A549 (cell line): ENCODE measurements at regions not wholly inside any gene's neighbourhood (a gene's known extent, or its start where the extent isn't known, plus 50 kb on each side); places are given as distances from the start of the nearest gene placed in this dataset.

Source experiments
- CBX2 ChIP-seq: fragments of 200-600 bp; sonication (generic); IDR thresholded peaks from 2 replicates; pipeline ENCODE4 v1.6.1; 2016; ENCODE audit warnings: low read depth, mild to moderate bottlenecking, borderline replicate concordance
- CHD2 ChIP-seq: fragments of 150-350 bp; IDR thresholded peaks from 2 replicates; pipeline ENCODE4 v1.6.1; 2014; ENCODE audit warnings: low read length; ENCODE audit not compliant: partially characterized antibody
- CHD4 ChIP-seq: fragments of 200-600 bp; sonication (generic); IDR thresholded peaks from 2 replicates; pipeline ENCODE4 v1.6.1; 2016; ENCODE audit warnings: antibody characterized with exemption, mild to moderate bottlenecking, borderline replicate concordance
- MYC ChIP-seq: IDR thresholded peaks from 2 replicates; pipeline ENCODE4 v1.6.1; 2012; ENCODE audit warnings: mild to moderate bottlenecking, inconsistent platforms, low read length, improper control_type of control experiment, borderline replicate concordance
- POLR2A ChIP-seq: IDR thresholded peaks from 2 replicates; pipeline ENCODE4 v1.6.1; 2012; ENCODE audit warnings: mild to moderate bottlenecking, low read length
- RAD21 ChIP-seq, 2 experiments: fragments of >200 bp in 1 of 2; sonication (Bioruptor Twin) in 1 of 2; formaldehyde crosslinking in 1 of 2; IDR thresholded peaks in 1 of 2; conservative IDR thresholded peaks in 1 of 2; 2 replicates in 1 of 2; 3 replicates in 1 of 2; pipeline ENCODE4 v1.6.1; 2012 to 2018; ENCODE audit warnings: inconsistent platforms in 1 of 2
- RCOR1 ChIP-seq: fragments of 150-350 bp; IDR thresholded peaks from 2 replicates; pipeline ENCODE4 v1.6.1; 2014; ENCODE audit warnings: antibody characterized with exemption, low read length, low read depth
- RFX5 ChIP-seq: fragments of 450-650 bp; IDR thresholded peaks from 2 replicates; pipeline ENCODE4 v1.7.1; 2014; ENCODE audit warnings: antibody characterized with exemption, mild to moderate bottlenecking, moderate library complexity
- RNF2 ChIP-seq: fragments of 200-600 bp; sonication (generic); IDR thresholded peaks from 2 replicates; pipeline ENCODE4 v1.6.1; 2016; ENCODE audit warnings: low read depth, mild to moderate bottlenecking, antibody characterized with exemption, moderate library complexity, borderline replicate concordance
- TP53 ChIP-seq: fragments of 250-450 bp; sonication (Bioruptor Pico); IDR thresholded peaks from 2 replicates; pipeline ENCODE4 v1.5.0; 2021; ENCODE audit warnings: mild to moderate bottlenecking, moderate library complexity
- ZFP36 ChIP-seq: fragments of 450-650 bp; IDR thresholded peaks from 2 replicates; pipeline ENCODE4 v1.6.1; 2014; ENCODE audit warnings: borderline replicate concordance; ENCODE audit not compliant: partially characterized antibody
- TF ChIP-seq, protein P1 (sequence below): fragments of >200 bp; sonication (Bioruptor Twin); formaldehyde crosslinking; IDR thresholded peaks from 3 replicates; pipeline ENCODE4 v1.5.1; 2016
- TF ChIP-seq, protein P2 (sequence below): IDR thresholded peaks from 2 replicates; pipeline ENCODE4 v1.6.1; 2012
- TF ChIP-seq, protein P3 (sequence below): fragments of 200-600 bp; sonication (generic); IDR thresholded peaks from 2 replicates; pipeline ENCODE4 v1.6.1; 2016; ENCODE audit warnings: antibody characterized with exemption, mild to moderate bottlenecking, moderate library complexity

DNA sequence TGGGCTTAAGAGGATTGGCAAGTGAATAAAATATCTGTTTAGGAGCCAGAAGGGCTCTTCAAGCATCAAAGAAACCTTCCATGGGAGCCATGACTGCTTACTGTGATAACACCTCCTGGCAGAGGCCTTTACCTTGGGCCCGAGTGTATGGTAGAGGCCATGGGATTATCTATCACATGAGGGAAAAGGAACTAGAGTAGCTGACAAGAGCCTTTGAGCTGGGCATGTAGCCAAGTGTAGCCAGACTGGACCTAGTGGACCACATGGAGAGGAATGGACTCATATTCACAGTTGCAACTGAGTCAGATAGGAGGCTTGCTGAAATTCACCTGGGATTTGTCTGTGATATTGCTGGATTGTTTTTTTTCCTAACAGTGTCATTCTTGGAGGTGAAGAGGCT, 276.0 kb upstream of the ZFHX3 start:
- TF ChIP-seq, protein P1, sequence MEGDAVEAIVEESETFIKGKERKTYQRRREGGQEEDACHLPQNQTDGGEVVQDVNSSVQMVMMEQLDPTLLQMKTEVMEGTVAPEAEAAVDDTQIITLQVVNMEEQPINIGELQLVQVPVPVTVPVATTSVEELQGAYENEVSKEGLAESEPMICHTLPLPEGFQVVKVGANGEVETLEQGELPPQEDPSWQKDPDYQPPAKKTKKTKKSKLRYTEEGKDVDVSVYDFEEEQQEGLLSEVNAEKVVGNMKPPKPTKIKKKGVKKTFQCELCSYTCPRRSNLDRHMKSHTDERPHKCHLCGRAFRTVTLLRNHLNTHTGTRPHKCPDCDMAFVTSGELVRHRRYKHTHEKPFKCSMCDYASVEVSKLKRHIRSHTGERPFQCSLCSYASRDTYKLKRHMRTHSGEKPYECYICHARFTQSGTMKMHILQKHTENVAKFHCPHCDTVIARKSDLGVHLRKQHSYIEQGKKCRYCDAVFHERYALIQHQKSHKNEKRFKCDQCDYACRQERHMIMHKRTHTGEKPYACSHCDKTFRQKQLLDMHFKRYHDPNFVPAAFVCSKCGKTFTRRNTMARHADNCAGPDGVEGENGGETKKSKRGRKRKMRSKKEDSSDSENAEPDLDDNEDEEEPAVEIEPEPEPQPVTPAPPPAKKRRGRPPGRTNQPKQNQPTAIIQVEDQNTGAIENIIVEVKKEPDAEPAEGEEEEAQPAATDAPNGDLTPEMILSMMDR, result no peak
- TF ChIP-seq RCOR1 (no peak), POLR2A (no peak), MYC (no peak), CHD2 (no peak), RNF2 (no peak), CBX2 (no peak), CHD4 (no peak), ZFP36 (no peak), RFX5 (no peak), RAD21 (conservative IDR thresholded peaks at IDR 0.05 in 1 of 2, IDR thresholded peaks at IDR 0.05 in 1 of 2) (no peak), TP53 (no peak)
- TF ChIP-seq, protein P2, sequence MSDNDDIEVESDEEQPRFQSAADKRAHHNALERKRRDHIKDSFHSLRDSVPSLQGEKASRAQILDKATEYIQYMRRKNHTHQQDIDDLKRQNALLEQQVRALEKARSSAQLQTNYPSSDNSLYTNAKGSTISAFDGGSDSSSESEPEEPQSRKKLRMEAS, result no peak
- TF ChIP-seq, protein P3, sequence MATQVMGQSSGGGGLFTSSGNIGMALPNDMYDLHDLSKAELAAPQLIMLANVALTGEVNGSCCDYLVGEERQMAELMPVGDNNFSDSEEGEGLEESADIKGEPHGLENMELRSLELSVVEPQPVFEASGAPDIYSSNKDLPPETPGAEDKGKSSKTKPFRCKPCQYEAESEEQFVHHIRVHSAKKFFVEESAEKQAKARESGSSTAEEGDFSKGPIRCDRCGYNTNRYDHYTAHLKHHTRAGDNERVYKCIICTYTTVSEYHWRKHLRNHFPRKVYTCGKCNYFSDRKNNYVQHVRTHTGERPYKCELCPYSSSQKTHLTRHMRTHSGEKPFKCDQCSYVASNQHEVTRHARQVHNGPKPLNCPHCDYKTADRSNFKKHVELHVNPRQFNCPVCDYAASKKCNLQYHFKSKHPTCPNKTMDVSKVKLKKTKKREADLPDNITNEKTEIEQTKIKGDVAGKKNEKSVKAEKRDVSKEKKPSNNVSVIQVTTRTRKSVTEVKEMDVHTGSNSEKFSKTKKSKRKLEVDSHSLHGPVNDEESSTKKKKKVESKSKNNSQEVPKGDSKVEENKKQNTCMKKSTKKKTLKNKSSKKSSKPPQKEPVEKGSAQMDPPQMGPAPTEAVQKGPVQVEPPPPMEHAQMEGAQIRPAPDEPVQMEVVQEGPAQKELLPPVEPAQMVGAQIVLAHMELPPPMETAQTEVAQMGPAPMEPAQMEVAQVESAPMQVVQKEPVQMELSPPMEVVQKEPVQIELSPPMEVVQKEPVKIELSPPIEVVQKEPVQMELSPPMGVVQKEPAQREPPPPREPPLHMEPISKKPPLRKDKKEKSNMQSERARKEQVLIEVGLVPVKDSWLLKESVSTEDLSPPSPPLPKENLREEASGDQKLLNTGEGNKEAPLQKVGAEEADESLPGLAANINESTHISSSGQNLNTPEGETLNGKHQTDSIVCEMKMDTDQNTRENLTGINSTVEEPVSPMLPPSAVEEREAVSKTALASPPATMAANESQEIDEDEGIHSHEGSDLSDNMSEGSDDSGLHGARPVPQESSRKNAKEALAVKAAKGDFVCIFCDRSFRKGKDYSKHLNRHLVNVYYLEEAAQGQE, result no peak
